HL-60/S4 treated with phorbol 12-myristate 13-acetate at 8.2 ng/mL for 4 days and 3 days (cell line): ENCODE measurements at regions not wholly inside any gene's neighbourhood (a gene's known extent, or its start where the extent isn't known, plus 50 kb on each side); places are given as distances from the start of the nearest gene placed in this dataset.

ENCODE experiments used
- in situ Hi-C: fragments of 300-500 bp; cut with MboI; formaldehyde crosslinking; loops from 2 replicates; pipeline ENCODE4 v1.15.0; 2022; ENCODE audit warnings: low sequenced_read_pairs

DNA sequence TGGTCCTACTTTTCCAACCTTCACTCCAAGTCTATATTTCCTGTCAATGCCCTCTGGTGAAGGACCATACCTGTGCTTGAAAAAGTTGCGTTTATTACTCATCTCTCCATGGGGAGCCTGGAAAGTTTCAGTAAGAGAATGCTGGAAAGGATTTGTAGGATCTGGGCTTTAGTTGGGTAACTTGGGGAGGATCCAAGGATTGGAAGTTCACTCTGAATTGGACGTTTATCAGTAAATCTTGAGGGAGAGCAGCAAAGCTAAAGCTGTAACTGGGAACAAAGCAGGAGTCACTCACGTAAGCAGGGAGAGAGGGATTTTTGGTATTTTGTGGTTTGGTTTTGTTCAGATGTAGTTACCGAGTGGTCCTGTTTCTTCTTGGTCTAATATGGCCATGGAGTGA lies 51.4 kb upstream of the NPVF start:
- in situ Hi-C loops: no loop called here

DNA sequence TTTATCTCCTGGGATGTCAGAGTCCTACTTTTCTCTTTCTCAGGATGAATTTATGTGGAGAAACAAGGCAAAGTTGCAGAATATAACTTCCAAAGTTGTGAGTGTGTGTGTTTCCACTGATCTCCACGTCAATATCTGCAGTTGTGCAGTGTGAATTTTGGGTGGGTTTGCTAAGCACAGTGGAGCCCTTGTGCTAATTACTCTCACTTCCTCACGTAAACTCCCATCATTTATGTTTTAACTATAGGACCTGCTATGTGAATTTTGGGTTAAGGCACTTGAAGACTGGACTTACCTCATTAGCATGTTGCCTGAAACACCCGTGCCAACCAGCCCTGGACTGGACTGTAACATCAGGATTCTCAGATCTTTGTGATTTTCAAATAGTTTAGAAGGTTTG lies 51.9 kb upstream of the NPVF start:
- in situ Hi-C loops: no loop called here

GRCh38 chr7:25282194-25282593 lies 53.9 kb upstream of the NPVF start:
- in situ Hi-C loops: no loop called here

DNA sequence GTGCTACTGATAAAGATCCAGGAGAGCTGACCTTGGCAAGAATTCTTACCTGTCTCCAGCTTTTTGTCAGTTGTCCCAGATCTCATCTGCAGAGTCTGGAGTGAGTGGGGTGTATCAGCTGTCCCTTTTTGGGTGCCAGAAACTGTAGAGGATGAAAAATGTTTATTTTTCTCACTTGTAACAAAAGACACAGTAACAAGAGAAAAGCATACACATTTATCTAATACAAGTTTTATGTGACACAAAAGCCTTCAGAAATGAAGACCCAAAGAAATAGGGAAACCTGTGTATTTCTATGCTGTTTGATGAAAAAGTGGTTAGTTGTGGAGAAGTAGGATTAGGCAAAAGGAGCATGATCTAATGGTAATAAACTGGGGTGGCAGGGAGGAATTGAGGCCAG lies 58.5 kb upstream of the NPVF start:
- in situ Hi-C loops: no loop called here

DNA sequence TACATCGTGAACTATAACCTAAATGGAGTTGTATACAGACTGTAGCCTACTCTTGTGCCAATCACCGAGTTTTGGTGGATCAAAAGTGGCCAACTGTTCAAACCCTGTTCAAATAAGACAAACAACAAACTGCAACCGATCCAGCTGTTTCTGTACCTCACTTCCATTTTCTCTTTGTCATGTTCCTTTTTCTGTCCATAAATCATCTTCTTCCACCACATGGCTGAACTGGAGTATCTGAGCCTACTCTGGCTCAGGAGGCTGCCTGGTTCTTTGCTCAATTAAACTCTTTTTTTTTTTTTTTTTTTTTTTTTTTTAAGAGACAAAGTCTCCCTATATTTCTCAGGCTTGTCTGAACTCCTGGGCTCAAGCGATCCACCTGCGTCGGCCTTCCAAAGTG lies 59.0 kb upstream of the NPVF start:
- in situ Hi-C loops: no loop called here

DNA sequence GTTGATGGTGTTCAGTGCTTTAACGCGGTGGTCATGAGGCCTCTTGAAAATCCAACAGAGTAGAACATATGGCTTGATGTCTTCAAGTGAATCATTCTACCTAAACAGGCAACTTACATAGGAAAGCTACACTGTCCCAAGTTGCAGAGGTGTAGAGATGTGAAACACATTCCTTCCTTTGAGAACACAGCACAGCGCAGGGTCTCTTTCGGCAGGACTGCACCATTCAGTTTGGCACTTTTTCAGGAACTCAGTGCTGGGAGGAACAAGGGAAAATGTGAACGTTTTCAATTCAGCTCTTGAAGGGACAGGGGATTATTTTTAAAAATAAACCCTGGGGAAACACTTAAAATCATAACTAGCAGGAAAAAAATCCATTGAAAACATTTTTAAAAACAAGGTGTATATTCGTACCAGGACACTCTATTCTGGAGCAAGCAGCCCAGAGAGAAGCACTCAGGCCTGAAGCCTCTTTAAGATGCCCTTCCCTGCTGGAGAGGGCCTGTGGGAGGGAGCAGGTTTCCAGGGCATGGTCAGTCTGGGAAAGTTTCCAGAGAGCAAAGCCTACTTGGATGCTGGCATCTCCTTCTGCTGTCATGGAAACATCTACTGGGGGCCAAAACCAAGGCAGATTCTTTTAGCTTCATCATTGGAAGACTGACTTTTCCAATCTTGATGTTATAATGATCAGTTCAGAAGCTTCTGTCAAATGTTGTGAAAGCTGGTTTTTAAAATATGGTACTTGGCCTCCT lies 60.4 kb upstream of the NPVF start:
- in situ Hi-C loops: no loop called here

- in situ Hi-C loops: no loop called here
These were observed 61.2 kb upstream of the NPVF start for GRCh38 chr7:25289518-25289917.

- in situ Hi-C loops: no loop called here
These were observed 66.3 kb upstream of the NPVF start for GRCh38 chr7:25294624-25295023.

- in situ Hi-C loops: no loop called here
These were observed 67.1 kb upstream of the NPVF start for GRCh38 chr7:25295387-25295786.

- in situ Hi-C loops: no loop called here
These were observed 67.8 kb upstream of the NPVF start for GRCh38 chr7:25296086-25296485.

DNA sequence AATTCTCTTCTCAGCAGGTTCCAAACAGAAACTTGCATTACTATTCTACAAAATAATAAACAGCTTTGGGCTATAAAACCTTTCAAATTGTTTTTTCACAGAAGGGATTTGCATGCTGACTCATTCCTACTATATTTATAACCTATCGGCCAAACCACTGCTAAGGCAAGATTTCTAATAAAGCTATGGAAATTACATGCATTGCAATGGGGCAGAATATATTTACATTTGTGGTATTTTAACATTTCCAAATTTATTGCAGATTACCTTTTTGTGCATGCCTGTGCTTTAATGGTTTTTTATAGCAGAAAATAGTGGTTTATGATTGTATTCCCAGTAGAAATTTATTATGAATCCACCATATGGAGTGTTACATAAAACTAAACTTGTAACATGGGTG lies 69.0 kb upstream of the NPVF start:
- in situ Hi-C loops: no loop called here

DNA sequence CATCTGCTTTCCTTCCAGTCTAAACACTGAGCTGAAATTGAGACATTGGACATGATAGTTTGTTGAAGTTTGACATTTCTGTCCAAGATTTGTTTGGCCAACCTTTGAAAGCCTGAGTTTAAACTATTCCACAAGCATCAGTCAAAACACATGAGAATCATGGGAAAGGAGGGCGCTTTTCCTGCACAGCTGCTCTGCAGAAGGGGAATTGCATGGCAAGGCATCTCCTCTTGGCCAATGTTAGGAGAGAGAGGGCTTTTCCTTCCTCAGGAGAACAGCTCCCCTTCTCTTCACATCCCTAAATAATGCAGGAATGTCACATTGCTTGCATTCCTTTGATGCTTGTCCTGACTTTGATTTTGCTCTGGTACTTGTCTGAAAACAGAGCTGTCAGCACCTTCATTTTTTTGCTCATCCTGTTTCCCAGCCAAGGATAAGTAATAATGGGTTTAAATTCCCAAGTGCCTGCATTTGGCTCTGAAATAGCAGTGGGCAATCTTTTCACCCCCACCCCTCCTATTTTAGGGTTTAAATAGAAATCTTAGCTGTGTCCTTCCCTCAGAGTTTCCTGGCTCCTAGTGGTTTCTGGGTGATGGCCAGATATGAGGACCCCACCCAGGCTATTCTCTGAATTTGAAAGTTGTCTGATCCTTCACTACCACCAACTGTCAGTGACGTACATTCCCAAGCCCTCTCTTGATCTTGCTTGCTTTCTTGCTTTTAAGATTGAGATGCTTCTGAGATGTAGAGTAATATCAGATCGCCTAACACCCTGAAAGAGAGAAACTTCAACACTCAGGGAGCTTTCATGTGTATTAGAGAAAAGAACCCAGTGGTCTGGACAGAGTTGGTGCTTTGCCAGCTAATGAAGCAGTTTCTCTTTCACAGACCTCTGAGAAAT lies 75.2 kb upstream of the NPVF start:
- in situ Hi-C loops: no loop called here

GRCh38 chr7:25304691-25305090 lies 76.4 kb upstream of the NPVF start:
- in situ Hi-C loops: no loop called here

DNA sequence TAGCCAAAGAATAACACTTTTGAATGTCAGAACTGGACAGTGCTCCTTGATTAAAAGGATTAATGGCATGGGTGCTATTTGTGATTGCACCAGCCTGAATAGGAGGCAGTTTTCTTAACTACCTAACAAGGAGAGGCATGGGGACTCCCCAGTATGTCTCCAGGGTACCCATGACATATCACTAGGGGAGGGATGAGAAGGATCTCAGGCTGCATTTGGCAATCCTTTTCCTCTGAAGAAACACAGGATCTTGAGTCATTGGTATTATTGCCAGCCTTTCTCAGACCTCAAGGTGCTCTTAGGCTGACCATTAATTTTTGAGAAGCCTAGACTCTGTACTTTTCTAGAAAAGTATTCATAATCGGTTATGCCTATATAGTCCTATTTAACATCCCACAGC lies 77.5 kb upstream of the NPVF start:
- in situ Hi-C loops: no loop called here

DNA sequence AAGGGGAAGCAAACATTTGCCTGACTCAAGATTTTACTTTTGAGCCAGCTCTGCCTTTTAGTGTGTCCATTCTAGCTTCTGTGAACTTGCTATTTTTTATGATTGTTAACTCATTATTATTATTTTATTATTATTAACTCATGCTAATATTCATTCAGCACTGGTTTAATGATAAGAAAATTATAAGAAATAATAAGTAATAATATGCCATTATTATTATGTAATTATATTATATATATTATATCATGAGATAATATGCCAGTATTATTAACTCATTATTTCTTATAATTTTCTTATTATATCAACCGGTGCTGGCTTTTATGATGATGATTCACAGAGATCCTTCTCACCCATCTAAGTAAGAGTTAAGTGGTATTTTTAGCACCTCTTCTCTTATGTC lies 79.3 kb upstream of the NPVF start:
- in situ Hi-C loops: no loop called here

GRCh38 chr7:25308246-25308645 lies 80.0 kb upstream of the NPVF start:
- in situ Hi-C loops: no loop called here

GRCh38 chr7:25308906-25309705 lies 80.8 kb upstream of the NPVF start:
- in situ Hi-C loops: no loop called here

- in situ Hi-C loops: no loop called here
These were observed 82.6 kb upstream of the NPVF start for GRCh38 chr7:25310896-25311295.

GRCh38 chr7:25311346-25311745 lies 83.1 kb upstream of the NPVF start:
- in situ Hi-C loops: no loop called here

GRCh38 chr7:25312968-25313367 lies 84.7 kb upstream of the NPVF start:
- in situ Hi-C loops: no loop called here

DNA sequence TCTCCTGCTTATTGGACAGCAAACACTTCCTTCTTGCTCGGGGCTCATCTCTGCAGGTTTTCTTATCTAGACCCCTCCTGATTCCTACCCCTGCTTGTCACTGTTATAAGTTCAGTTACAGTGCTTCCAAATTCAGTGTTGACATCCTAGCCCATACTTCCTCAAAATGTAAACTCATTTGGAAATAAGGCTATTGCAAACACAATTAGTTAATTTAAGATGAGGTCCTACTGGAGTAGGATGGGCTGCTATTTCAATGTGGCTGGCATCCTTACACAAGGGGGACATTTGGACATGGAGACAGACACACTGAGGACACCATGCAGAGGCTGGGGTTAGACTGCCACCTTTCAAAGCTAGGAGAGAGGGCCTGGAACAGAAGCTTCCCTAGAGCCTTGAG lies 85.2 kb upstream of the NPVF start:
- in situ Hi-C loops: no loop called here
